OCI-LY3 (cell line): ENCODE measurements at regions not wholly inside any gene's neighbourhood (a gene's known extent, or its start where the extent isn't known, plus 50 kb on each side); places are given as distances from the start of the nearest gene placed in this dataset.

Source experiments
- H2AFZ ChIP-seq: fragments of 200-600, 300-600 bp; shearing (Covaris generic); 2 replicates; pipeline ENCODE4 v1.6.0; 2014; ENCODE audit warnings: antibody characterized with exemption, low read depth, low read length
- H3K27ac ChIP-seq: fragments of 200-600, 300-600 bp; sonication (generic); 2 replicates; pipeline ENCODE4 v1.5.1; 2014; ENCODE audit warnings: mild to moderate bottlenecking, low read length, moderate library complexity, mixed read lengths
- H3K27me3 ChIP-seq: fragments of 200-600, 300-600 bp; sonication (generic); 2 replicates; pipeline ENCODE4 v1.6.1; 2014; ENCODE audit warnings: low read depth, low read length, mixed read lengths
- H3K36me3 ChIP-seq: fragments of 200-600, 300-600 bp; sonication (generic); replicated peaks from 2 replicates; pipeline ENCODE3; 2014; ENCODE audit warnings: low read depth, low read length, mixed read lengths
- H3K4me1 ChIP-seq: fragments of 300-600, 200-600 bp; sonication (generic); 2 replicates; pipeline ENCODE4 v1.6.1; 2014; ENCODE audit warnings: low read length, mixed read lengths
- H3K4me2 ChIP-seq: fragments of 200-600, 300-600 bp; sonication (generic); 2 replicates; pipeline ENCODE4 v1.6.1; 2014; ENCODE audit warnings: low read length, mixed read lengths
- H3K4me3 ChIP-seq: fragments of 300-600, 200-600 bp; sonication (generic); 2 replicates; pipeline ENCODE4 v1.5.1; 2014; ENCODE audit warnings: antibody characterized with exemption, mild to moderate bottlenecking, low read length, moderate library complexity
- H3K79me2 ChIP-seq: fragments of 300-600, 200-600 bp; shearing (Covaris generic); 2 replicates; pipeline ENCODE4 v1.6.1; 2014; ENCODE audit warnings: mild to moderate bottlenecking, low read length, mixed read lengths
- H3K9ac ChIP-seq: fragments of 300-600, 200-600 bp; shearing (Covaris generic); 2 replicates; pipeline ENCODE4 v1.6.0; 2014; ENCODE audit warnings: mild to moderate bottlenecking, low read length, moderate library complexity
- H3K9me3 ChIP-seq: fragments of 200-600, 300-600 bp; shearing (Covaris generic); 2 replicates; pipeline ENCODE4 v1.6.1; 2014; ENCODE audit warnings: low read length, mixed read lengths; ENCODE audit not compliant: insufficient read depth
- H4K20me1 ChIP-seq: fragments of 200-600, 300-600 bp; sonication (generic); 2 replicates; pipeline ENCODE4 v1.6.1; 2016; ENCODE audit warnings: low read length, mixed read lengths; ENCODE audit not compliant: insufficient read depth
- CTCF ChIP-seq: fragments of 200-600, 300-600 bp; sonication (generic); IDR thresholded peaks from 2 replicates; pipeline ENCODE4 v1.5.1; 2014; ENCODE audit warnings: antibody characterized with exemption, low read length, low read depth
- EZH2phosphoT487 ChIP-seq: fragments of 200-600 bp; shearing (Covaris generic); IDR thresholded peaks from 2 replicates; pipeline ENCODE4 v1.6.1; 2018; ENCODE audit warnings: antibody characterized with exemption, mixed run types, low read depth

GRCh38 chr4:25552580-25553271, 102.9 kb upstream of the SLC34A2 start:
- no peaks in the 10 kb centered on the region for H3K79me2 ChIP-seq
- TF ChIP-seq CTCF (no peak), EZH2phosphoT487 (no peak)
- H3K9ac ChIP-seq: no peak overlapping the region
- no peaks in the 10 kb centered on the region for H3K9me3 ChIP-seq
- no peaks in the 10 kb centered on the region for H3K36me3 ChIP-seq
- no peaks in the 10 kb centered on the region for H3K4me1 ChIP-seq
- no peak overlapping the region for H3K27ac ChIP-seq
- H4K20me1 ChIP-seq: no peaks in the 10 kb centered on the region
- H3K4me3 ChIP-seq: no peak overlapping the region
- peaks cover 5% of the 10 kb centered on the region; the same call in 1 of the 2 replicates for H3K27me3 ChIP-seq
- H3K4me2 ChIP-seq: no peak overlapping the region
- no peak overlapping the region for H2AFZ ChIP-seq

GRCh38 chr4:25559508-25559907, 96.1 kb upstream of the SLC34A2 start:
- H3K79me2 ChIP-seq: no peaks in the 10 kb centered on the region
- no peaks in the 10 kb centered on the region for H4K20me1 ChIP-seq
- H3K4me1 ChIP-seq: no peaks in the 10 kb centered on the region
- H3K27ac ChIP-seq: no peak overlapping the region
- TF ChIP-seq CTCF (no peak), EZH2phosphoT487 (no peak)
- no peaks in the 10 kb centered on the region for H3K9me3 ChIP-seq
- no peaks in the 10 kb centered on the region for H3K36me3 ChIP-seq
- H3K9ac ChIP-seq: no peak overlapping the region
- no peak overlapping the region for H3K4me2 ChIP-seq
- peaks cover 5% of the 10 kb centered on the region; the same call in 1 of the 2 replicates for H3K27me3 ChIP-seq
- no peak overlapping the region for H3K4me3 ChIP-seq
- H2AFZ ChIP-seq: no peak overlapping the region

- no peaks in the 10 kb centered on the region for H3K27me3 ChIP-seq
- H2AFZ ChIP-seq: no peak overlapping the region
- no peak overlapping the region for H3K27ac ChIP-seq
- no peaks in the 10 kb centered on the region for H4K20me1 ChIP-seq
- no peaks in the 10 kb centered on the region for H3K4me1 ChIP-seq
- no peaks in the 10 kb centered on the region for H3K79me2 ChIP-seq
- H3K4me3 ChIP-seq: no peak overlapping the region
- H3K4me2 ChIP-seq: no peak overlapping the region
- no peaks in the 10 kb centered on the region for H3K36me3 ChIP-seq
- no peak overlapping the region for H3K9ac ChIP-seq
- TF ChIP-seq EZH2phosphoT487 (no peak), CTCF (no peak)
- H3K9me3 ChIP-seq: no peaks in the 10 kb centered on the region
These were observed 95.0 kb upstream of the SLC34A2 start for GRCh38 chr4:25560605-25561004.

GRCh38 chr4:25563071-25563564, 92.5 kb upstream of the SLC34A2 start:
- TF ChIP-seq EZH2phosphoT487 (no peak), CTCF (no peak)
- Histone ChIP-seq H3K4me3 (no peak overlapping the region), H3K9me3 (no peaks in the 10 kb centered on the region), H3K27me3 (no peaks in the 10 kb centered on the region), H3K4me2 (no peak overlapping the region), H3K79me2 (no peaks in the 10 kb centered on the region), H3K36me3 (no peaks in the 10 kb centered on the region), H4K20me1 (no peaks in the 10 kb centered on the region), H3K9ac (no peak overlapping the region), H3K27ac (no peak overlapping the region), H2AFZ (no peak overlapping the region), H3K4me1 (no peaks in the 10 kb centered on the region)
